Stimulated activated effector memory CD8-positive, alpha-beta T cell treated with anti-CD3 and anti-CD28 coated beads, Interleukin-12 subunit alpha, Interleukin-12 subunit beta, amount 100 ng/mL, for 72 hours (primary cell): ENCODE measurements at regions not wholly inside any gene's neighbourhood (a gene's known extent, or its start where the extent isn't known, plus 50 kb on each side); places are given as distances from the start of the nearest gene placed in this dataset.

Experiments used
- ATAC-seq: fragments of 150-1000 bp; cut with Tn5 transposase; 2 replicates; pipeline ENCODE4 v1.10.0; 2021
- DNase-seq, 2 donors: peaks; one replicate each; pipeline ENCODE4 v3.0.0; 2021 to 2022; ENCODE audit warnings: low spot score in 2 of 2
- H3K27ac Mint-ChIP-seq: one replicate; pipeline ENCODE4 v1.8.0; 2022; ENCODE audit warnings: mild to moderate bottlenecking, mixed read lengths
- H3K36me3 Mint-ChIP-seq: one replicate; pipeline ENCODE4 v1.8.0; 2022; ENCODE audit warnings: mild to moderate bottlenecking, mixed read lengths
- H3K4me1 Mint-ChIP-seq: one replicate; pipeline ENCODE4 v1.8.0; 2022; ENCODE audit warnings: mixed read lengths
- H3K4me3 Mint-ChIP-seq: one replicate; pipeline ENCODE4 v1.8.0; 2022; ENCODE audit warnings: mild to moderate bottlenecking, mixed read lengths
- H3K9me3 Mint-ChIP-seq: one replicate; pipeline ENCODE4 v1.8.0; 2022; ENCODE audit warnings: mixed read lengths

DNA sequence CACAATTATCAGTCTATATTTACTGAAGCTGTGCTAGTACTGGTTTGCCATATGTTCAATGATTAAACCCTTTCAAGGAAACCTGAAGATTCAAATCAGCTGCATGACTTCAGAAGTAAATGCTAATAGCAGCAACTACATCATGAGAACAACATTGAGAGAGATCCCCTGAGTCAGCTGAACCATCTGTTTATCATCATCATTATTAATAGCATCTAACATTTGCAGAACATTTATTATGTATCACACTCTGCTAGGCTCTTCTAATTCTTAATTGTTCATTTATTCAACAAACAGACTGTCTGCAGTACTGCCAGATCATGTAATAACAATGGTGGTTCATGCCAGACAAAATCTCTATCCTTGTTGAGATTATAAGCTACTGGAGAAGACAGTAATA is 157.4 kb downstream of the KLHL28 start:
- DNase-seq = no peak
- H3K4me3 Mint-ChIP-seq = no peak overlapping the region
- H3K4me1 Mint-ChIP-seq = no peaks in the 10 kb centered on the region
- H3K36me3 Mint-ChIP-seq = no peaks in the 10 kb centered on the region
- no peak for ATAC-seq
- H3K9me3 Mint-ChIP-seq = no peaks in the 10 kb centered on the region
- H3K27ac Mint-ChIP-seq = no peak overlapping the region

DNA sequence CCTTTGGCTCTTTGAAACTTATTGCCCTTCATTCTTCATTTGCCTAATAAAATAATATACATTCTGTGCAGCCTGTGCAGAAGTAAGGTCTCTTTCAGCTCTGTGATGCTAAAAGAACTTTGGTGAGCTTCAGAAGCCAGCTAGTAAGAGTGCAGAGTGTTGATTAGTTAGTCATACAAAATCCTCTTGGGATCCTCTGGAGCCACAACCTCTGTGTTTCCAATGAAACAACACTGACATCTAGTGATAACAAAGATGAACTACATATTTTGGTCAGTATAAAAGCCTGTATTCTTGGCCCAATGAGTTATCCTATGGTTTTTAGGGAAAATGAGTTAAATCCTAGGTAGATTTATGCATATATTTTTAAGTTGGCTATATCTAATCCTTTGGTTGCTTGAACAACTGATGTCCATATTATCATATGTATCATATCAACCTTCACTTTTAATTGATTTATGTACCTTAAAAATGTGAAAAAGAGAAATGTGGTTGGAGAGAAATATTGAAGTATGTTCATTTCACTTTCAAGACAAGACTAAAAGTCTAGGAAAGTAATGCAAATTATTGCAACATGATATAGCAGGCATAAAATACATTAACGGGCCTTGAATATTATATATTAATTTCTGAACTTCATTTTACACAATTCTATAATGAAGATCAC is 158.4 kb downstream of the KLHL28 start:
- Mint-ChIP-seq H3K4me1 (no peaks in the 10 kb centered on the region), H3K36me3 (no peaks in the 10 kb centered on the region), H3K4me3 (no peak overlapping the region), H3K27ac (no peak overlapping the region), H3K9me3 (no peaks in the 10 kb centered on the region)
- DNase-seq (no peak), ATAC-seq (peak; percentile 60)

DNA sequence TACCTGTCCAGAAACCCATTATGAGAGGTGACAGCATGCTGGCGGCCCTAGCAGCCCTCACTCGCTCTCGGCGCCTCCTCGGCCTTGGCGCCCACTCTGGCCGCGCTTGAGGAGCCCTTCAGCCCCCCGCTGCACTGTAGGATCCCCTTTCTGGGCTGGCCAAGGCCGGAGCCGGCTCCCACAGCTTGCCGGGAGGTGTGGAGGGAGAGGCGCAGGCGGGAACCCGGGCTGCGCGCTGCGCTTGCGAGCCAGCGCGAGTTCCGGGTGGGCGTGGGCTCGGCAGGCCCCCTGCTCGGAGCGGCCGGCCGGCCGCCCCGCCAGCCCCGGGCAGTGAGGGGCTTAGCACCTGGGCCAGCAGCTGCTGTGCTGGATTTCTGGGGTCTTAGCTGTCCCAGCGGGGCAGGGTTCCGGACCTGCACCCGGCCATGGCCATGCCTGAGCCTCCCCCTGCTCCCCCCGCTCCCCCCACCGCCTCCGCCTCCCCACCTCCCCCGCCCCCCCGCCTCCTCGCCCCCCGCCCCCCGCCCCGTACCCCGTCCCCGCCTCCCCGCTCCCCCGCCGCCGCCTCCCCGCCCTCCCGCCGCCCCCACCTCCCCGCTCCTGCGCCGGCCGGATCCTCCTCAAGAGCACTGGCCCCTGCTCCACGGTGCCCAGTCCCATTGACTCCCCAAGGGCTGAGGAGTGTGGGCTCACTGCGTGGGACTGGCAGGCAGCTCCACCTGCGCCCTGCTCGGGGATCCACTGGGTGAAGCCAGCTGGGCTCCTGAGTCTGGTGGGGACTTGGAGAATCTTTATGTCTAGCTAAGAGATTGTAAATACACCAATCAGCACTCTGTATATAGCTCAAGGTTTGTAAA is 163.1 kb downstream of the KLHL28 start:
- Mint-ChIP-seq H3K4me3 (no peak overlapping the region), H3K4me1 (no peaks in the 10 kb centered on the region), H3K36me3 (no peaks in the 10 kb centered on the region), H3K27ac (no peak overlapping the region), H3K9me3 (no peaks in the 10 kb centered on the region)
- DNase-seq = no peak
- no peak for ATAC-seq

DNA sequence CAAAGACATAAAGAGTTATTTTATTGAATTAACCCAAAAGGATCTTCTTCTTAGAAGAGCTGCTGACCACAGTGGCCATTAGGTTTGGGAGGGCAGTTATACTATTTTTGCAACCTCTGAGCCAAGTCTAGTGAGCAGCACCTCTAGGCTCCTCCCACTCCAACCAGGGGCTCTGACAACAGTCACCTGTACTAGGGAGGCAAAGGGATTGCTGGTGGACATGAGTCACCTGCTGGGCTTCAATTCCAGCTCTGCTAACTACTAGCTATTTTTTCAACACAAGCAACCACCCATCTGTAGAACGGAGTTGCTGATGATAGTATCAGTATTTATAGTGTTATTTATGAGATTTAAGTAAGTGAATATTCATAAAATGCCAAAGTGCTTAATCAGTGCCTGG is 166.0 kb downstream of the KLHL28 start:
- Mint-ChIP-seq H3K27ac (no peak overlapping the region), H3K4me1 (no peaks in the 10 kb centered on the region), H3K4me3 (no peak overlapping the region), H3K36me3 (no peaks in the 10 kb centered on the region), H3K9me3 (no peaks in the 10 kb centered on the region)
- no peak for DNase-seq
- peak; percentile 32 for ATAC-seq

DNA sequence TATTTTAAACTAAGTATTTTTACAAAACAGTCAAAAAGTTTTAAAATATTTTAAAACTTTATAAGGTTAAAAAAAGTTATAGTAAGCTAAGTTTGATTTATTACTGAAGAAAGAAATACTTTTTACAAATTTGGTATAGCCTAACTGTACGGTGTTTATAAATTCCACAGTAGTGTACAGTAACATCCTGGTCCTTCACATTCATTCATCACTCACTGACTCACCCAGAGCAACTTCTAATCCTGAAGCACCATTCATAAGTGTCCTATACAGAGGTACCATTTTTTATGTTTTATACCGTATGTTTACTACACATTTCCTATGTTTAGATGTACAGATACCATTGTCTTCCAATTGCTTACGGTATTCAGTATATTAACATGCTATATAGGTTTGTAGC is 170.0 kb downstream of the KLHL28 start:
- Mint-ChIP-seq H3K36me3 (no peaks in the 10 kb centered on the region), H3K27ac (no peak overlapping the region), H3K9me3 (no peaks in the 10 kb centered on the region), H3K4me1 (no peaks in the 10 kb centered on the region), H3K4me3 (no peak overlapping the region)
- ATAC-seq = no peak
- no peak for DNase-seq

DNA sequence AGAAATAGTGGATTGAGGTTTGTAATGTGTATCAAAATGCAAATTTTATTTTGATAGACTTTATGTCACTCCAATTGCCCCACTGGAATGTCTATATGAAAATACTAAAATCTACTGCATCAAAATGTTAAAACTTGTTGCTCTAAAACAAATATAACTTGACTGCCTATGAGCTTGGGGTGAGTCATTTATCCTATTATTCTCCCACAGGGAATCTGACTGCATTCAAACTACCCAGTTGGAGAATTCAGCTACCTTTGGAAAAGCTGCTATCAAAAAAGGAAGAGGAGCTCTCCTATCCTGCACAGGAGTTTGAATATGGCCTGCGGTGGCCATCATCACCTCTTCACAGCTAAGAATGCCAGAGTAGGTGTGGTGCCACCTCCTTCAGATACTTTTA is 173.1 kb downstream of the KLHL28 start:
- H3K4me3 Mint-ChIP-seq = no peak overlapping the region
- DNase-seq = no peak

DNA sequence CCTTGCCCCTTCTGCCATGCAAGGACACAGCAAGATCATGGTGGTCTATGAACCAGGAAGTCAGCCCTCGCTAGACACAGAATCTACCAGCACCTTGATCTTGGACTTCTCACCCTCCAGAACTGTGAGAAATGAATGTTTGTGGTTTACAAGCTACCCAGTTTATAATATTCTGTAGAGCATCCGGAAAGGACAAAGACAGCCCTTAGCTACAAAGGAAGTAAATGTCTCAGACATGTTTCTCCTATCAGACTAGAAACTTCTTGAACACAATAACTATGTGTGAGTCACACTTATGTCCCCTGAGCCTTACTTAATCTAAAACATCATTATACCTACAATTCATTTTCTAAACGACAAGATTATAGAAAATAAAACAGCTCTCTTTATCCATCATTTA is 176.7 kb downstream of the KLHL28 start:
- Mint-ChIP-seq H3K9me3 (no peaks in the 10 kb centered on the region), H3K27ac (no peak overlapping the region), H3K4me1 (no peaks in the 10 kb centered on the region), H3K36me3 (no peaks in the 10 kb centered on the region), H3K4me3 (no peak overlapping the region)
- no peak for DNase-seq
- ATAC-seq = no peak

More for the DNA sequence above, 173.1 kb downstream of the KLHL28 start:
- H3K36me3 Mint-ChIP-seq = no peaks in the 10 kb centered on the region
- H3K27ac Mint-ChIP-seq = no peak overlapping the region
- H3K9me3 Mint-ChIP-seq = no peaks in the 10 kb centered on the region
- H3K4me1 Mint-ChIP-seq = no peaks in the 10 kb centered on the region
- no peak for ATAC-seq

DNA sequence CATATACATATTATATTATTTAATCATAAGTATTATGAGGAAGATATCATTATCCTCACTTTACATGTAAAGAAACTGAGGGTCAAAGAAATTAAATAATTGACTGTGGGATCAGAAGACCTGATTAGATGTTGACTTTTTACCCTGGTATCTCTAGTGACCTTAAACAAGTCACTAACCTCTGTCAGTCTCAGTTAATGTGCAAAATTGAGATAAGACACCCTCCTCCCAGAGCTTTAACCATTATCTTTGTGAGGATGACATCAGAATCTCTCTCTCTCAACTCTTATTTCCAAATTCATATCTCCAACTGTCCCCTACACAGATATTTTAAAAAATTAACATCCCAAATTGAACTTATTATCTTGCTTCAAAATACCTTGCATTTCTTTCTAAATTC is 177.8 kb downstream of the KLHL28 start:
- DNase-seq = no peak
- no peak overlapping the region for H3K4me3 Mint-ChIP-seq
- no peaks in the 10 kb centered on the region for H3K4me1 Mint-ChIP-seq
- H3K36me3 Mint-ChIP-seq = no peaks in the 10 kb centered on the region
- H3K27ac Mint-ChIP-seq = no peak overlapping the region
- no peaks in the 10 kb centered on the region for H3K9me3 Mint-ChIP-seq
- ATAC-seq = no peak

DNA sequence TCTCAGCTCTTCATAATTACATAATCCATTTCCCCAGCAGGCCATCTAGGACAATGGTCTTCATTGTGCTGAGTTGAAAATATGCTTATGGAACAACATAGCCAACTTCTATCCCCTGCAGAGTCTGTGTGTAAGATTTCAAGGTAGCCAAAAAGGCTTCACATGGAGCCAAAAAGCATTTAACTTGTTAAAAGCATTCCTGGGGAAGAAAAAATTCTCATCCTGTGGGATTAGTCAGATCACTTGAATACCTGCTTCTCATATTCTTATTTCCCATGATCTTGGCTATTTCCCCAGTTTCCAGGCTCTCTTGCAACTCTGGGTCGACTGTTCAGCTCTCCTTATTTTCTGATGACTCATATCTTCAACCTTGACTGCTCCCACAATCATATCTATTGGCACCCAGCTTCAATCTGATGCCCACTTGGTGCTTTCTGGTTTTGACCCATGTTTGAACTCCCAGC is 178.9 kb downstream of the KLHL28 start:
- DNase-seq = no peak

DNA sequence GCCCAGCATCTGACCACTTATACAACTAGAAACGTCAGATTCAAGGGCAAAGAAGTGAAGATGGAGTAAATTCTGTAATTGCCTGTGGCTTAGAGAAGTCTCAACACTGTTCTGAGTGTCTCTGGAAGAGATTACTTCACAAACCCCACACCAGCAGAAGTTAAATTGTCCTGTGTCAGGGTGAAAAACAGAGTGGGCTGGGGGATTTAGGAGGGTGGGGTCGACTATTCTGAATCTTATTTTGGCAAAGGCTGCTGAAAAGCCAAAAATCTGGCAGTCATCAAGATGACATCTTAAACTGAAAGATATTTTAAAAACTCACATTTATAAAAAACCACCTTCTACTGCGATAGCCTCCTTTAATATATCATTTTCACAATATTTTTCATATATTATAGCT is 180.8 kb downstream of the KLHL28 start:
- DNase-seq (no peak), ATAC-seq (no peak)
- no peaks in the 10 kb centered on the region for H3K4me1 Mint-ChIP-seq

More for the DNA sequence above, 178.9 kb downstream of the KLHL28 start:
- Mint-ChIP-seq H3K4me1 (no peaks in the 10 kb centered on the region), H3K36me3 (no peaks in the 10 kb centered on the region), H3K9me3 (no peaks in the 10 kb centered on the region), H3K4me3 (no peak overlapping the region), H3K27ac (no peak overlapping the region)
- ATAC-seq = no peak

DNA sequence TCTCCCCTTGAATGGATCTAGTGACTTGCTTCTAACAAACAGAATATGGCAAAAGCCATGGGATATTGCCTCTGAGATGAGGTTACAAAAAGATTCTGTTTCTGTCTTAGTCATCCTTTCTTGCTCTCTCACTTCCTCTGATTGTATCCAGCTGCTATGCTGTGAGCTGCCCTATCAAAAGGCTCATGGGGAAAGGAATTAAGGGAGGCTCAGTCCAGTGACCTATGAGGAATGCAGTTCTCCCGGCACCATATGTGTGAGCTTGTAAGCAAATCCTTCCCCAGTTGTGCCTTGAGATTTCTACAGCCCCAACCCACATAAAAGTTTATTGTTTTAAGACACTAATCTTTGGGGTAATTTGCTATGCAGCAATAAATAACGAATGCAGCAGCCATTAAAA is 183.1 kb downstream of the KLHL28 start:
- Mint-ChIP-seq H3K36me3 (no peaks in the 10 kb centered on the region), H3K9me3 (no peaks in the 10 kb centered on the region), H3K4me1 (no peaks in the 10 kb centered on the region), H3K27ac (no peak overlapping the region), H3K4me3 (no peak overlapping the region)
- no peak for ATAC-seq
- DNase-seq = no peak

More for the DNA sequence above, 180.8 kb downstream of the KLHL28 start:
- Mint-ChIP-seq H3K9me3 (no peaks in the 10 kb centered on the region), H3K27ac (no peak overlapping the region), H3K4me3 (no peak overlapping the region), H3K36me3 (no peaks in the 10 kb centered on the region)

DNA sequence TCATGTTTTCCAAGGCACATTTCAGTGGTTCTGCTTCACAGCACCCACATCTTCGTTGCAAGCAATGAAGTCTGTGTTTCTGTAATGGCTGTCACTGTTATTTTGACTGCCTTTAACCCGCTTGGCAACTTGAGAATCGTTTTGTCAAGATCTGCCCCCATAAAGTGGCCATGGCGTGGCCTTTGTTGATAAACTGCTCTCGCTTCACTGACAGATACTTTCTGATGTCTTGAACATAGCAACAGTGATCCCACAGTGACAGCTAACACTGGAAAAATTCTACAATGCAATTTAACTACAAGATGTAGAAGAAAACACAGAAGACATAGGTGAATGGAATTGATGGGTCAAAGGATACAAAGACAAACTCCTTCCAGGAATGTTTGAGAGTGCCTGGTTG is 184.2 kb downstream of the KLHL28 start:
- ATAC-seq (no peak), DNase-seq (no peak)
- Mint-ChIP-seq H3K4me3 (no peak overlapping the region), H3K9me3 (no peaks in the 10 kb centered on the region), H3K36me3 (no peaks in the 10 kb centered on the region), H3K4me1 (no peaks in the 10 kb centered on the region), H3K27ac (no peak overlapping the region)

DNA sequence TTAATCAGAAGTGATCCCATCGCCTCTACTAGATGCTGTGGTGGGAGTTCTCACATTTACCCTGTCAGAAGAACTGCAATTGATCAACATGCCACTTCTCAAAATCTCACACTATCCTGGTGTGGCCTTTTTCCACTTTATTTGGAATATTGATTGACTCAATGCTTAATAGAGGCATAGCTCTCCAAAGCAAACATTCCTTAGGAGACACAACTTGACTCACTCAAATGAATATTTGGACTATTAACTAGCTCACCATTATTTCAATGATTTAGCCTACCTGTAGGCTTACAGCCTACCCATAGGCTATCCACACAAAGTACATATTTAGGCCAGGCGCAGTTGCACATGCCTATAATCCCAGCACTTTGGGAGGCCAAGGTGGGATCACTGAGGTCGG is 186.5 kb downstream of the KLHL28 start:
- H3K27ac Mint-ChIP-seq = no peak overlapping the region
- DNase-seq (no peak), ATAC-seq (no peak)
- no peaks in the 10 kb centered on the region for H3K9me3 Mint-ChIP-seq
- no peaks in the 10 kb centered on the region for H3K36me3 Mint-ChIP-seq
- H3K4me1 Mint-ChIP-seq = no peaks in the 10 kb centered on the region
- no peak overlapping the region for H3K4me3 Mint-ChIP-seq

DNA sequence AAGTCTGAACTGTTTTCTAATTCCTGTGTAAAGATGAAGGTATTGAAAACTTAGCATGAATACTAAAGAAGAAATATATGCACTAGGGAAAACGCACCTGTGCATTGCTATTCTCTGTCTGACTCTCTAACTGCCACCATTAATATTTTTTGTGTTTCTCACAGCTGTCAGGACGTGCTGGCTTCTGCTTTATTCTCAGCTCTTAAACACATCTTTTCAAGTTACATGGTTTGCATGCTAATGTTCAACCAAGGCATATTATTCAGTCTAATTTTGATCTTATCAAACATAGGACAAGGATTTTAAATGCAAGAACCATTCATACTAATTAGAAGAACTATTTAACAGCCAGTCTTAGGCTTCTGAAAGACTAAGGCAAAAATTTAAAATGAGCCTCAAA is 187.4 kb downstream of the KLHL28 start:
- no peaks in the 10 kb centered on the region for H3K9me3 Mint-ChIP-seq
- H3K27ac Mint-ChIP-seq = no peak overlapping the region
- no peaks in the 10 kb centered on the region for H3K4me1 Mint-ChIP-seq
- ATAC-seq (no peak), DNase-seq (no peak)
- no peaks in the 10 kb centered on the region for H3K36me3 Mint-ChIP-seq
- no peak overlapping the region for H3K4me3 Mint-ChIP-seq

DNA sequence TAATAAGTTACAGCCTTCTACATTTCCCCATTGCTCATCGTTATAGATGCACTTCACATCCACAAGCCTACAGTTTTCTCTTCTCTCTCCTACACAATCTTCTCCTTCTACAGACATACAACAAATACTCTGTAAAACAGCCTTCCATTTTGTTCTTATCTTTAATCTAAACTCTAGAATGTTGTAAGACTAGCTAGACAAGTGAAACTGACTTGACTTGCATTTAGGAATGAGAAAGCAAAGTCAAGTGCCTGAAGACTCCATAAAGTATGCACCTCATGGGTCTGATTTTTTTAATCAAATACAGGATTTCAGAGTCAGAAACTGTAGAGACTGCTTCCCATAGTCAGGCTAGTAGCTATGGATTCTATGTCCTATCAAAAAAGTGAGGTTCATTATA is 190.3 kb downstream of the KLHL28 start:
- no peaks in the 10 kb centered on the region for H3K4me1 Mint-ChIP-seq
- no peak overlapping the region for H3K27ac Mint-ChIP-seq
- no peaks in the 10 kb centered on the region for H3K36me3 Mint-ChIP-seq
- ATAC-seq (no peak), DNase-seq (no peak)
- H3K4me3 Mint-ChIP-seq = no peak overlapping the region
- H3K9me3 Mint-ChIP-seq = no peaks in the 10 kb centered on the region

DNA sequence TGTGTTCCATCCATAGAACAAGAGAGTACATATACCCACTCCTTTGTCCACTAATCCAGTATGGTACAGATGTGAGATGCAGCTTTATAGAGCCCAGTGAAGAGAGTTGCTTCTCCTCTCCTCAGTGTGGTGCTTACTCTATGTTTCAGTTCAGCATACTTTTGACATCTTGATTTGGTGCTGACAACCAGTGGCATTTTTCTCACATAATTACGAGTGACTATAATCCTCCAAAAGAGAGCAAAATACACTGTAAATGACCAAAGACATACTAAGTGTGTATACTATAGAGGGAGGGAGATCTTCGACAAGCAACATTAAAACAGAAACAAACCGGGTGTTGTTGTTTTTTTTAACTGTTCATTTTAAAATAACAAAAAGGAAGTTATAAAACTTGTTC is 191.5 kb downstream of the KLHL28 start:
- ATAC-seq (no peak), DNase-seq (no peak)
- no peaks in the 10 kb centered on the region for H3K36me3 Mint-ChIP-seq
- no peaks in the 10 kb centered on the region for H3K9me3 Mint-ChIP-seq
- H3K4me3 Mint-ChIP-seq = no peak overlapping the region
- no peak overlapping the region for H3K27ac Mint-ChIP-seq
- no peaks in the 10 kb centered on the region for H3K4me1 Mint-ChIP-seq
